HG03558 (cell line): ENCODE measurements at regions not wholly inside any gene's neighbourhood (a gene's known extent, or its start where the extent isn't known, plus 50 kb on each side); places are given as distances from the start of the nearest gene placed in this dataset.
"Not testable (repeated sequence)": the region's sequence is repeated elsewhere in the genome, so short reads cannot be mapped to it uniquely, and the experiment has no call there.

Experiments used
- ATAC-seq: cut with Tn5 transposase; IDR thresholded peaks from one replicate; pipeline ENCODE4 v1.9.1; 2021; ENCODE audit warnings: moderate number of reproducible peaks; ENCODE audit not compliant: unreplicated experiment; ENCODE audit errors: extremely low read depth

- no peak for ATAC-seq
Measured at GRCh38 chr17:71725811-71726210, 395.0 kb upstream of the SOX9 start.

GRCh38 chr17:71726341-71726740 lies 394.5 kb upstream of the SOX9 start:
- ATAC-seq: no peak

GRCh38 chr17:71727292-71727691 lies 393.5 kb upstream of the SOX9 start:
- no peak for ATAC-seq

DNA sequence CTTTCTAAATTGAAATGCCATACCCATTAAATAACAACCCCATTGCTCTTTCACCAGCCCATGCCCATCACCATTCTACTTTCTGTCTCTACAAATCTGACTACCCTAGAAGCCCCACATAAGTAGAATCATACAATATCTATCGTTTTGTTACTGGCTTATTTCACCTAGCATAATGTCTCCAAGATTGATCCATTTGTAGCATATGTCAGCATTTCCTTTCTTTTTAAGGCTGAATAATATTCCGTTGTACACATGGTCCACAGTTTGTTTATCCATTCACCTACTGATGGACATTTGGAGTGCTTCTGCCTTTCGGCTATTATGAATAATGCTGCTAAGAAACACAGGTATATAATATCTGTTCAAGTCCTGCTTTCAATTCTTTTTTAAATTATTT lies 393.1 kb upstream of the SOX9 start:
- ATAC-seq: no peak

GRCh38 chr17:71730871-71731270 lies 389.9 kb upstream of the SOX9 start:
- no peak for ATAC-seq

DNA sequence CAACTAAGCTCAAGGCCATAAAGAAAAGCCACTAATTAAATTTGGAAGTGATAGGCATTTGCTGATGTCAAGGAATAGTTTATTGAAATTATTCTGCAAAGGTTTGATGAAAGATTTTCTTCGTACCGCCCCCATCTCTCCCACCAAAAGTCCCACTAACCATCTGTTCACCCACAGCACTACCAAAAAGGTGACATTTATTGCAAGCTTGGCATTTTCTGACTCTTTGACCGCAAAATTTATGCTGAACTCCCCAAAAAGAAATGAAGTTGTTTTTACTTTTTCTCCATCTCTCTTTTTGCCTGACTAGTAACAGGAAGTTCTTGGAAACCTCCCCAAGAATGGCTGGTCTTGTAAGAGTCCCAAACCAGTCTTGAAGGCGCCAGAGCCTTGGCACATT lies 384.9 kb upstream of the SOX9 start:
- ATAC-seq: no peak

DNA sequence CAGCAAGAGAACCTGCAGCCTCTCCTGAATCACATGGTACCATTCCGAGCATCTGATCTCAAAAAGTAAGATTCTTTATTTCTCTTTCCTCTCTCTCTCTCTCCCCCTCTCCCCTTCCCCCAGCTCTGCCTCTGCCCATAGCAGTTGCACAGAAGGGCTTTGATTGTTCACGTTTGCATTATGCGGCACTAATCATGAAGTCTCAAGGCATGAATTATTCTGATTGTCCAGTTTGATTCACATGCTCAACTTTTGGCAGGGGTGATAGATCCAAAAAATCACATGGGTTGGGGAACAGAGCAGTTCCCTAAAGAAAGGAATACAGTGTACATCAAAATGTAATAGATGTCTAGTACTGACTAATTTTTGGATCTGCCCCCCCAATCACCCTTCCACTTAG lies 380.0 kb upstream of the SOX9 start:
- no peak for ATAC-seq

DNA sequence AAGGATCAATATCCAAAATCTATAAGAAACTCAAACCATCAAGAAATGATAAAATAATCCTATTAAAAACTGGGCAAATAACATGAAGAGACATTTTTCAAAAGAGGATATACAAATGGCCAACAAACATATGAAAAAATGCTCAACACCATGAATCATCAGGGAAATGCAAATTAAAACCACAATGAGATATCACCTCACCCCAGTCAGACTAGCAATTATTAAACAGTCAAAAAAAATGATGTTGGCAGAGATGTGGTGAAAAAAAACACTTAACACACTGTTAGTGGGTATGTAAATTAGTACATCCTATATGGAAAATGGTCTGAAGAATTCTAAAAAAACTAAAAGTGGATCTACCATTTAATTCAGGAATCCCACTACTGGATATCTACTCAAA lies 379.0 kb upstream of the SOX9 start:
- ATAC-seq: no peak

DNA sequence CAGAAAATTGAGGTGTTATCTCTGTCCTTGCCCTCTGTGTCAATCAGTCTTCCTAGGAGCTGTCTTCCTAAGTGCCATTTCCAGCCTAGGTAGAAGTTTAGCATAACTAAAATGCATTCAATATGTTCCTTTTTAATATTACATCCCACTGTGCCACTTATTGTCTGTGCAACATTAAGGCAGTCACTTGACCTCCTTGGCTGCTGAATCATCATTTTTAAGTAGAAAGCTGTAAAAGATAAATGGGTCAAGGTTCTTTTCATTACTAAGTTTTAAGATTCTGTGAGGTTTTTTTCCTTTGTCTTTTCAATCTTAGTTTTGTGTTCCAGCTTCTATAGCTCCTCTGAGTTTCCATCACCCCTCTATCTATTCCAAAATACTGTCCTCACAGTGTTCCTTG lies 371.9 kb upstream of the SOX9 start:
- ATAC-seq: no peak

GRCh38 chr17:71753070-71753469 lies 367.8 kb upstream of the SOX9 start:
- no peak for ATAC-seq

- ATAC-seq: no peak
Measured at GRCh38 chr17:71757156-71757555, 363.7 kb upstream of the SOX9 start.

GRCh38 chr17:71757956-71758355 lies 362.9 kb upstream of the SOX9 start:
- no peak for ATAC-seq

DNA sequence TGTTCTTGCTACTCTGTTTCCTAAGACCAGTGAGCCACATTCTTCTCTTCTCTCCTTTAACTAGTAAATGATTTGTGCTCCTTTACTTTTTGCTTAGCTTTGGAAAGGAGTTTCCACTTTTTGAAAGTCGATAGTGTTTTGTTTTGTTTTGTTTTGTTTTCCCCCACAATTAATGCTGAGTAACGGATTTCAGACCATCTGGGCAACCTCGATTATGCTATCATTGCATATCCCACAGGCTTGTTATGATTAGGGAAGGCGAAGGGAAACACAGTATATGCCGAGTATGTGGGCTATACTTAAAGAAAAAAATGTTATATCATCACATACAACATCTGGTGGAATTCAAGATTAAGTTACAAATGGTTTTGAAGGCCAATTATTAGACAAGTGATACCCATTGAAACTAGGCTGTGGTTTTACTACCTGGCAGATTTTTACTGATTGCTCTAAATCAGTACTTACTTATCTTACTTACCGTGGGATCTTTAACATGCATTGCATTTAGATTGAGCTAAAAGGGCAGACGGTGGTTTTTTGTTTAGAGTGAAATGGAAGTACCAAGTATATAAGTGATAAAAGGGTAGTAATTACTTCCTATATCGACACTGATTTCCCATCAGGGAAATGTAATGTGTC lies 361.3 kb upstream of the SOX9 start:
- no peak for ATAC-seq

DNA sequence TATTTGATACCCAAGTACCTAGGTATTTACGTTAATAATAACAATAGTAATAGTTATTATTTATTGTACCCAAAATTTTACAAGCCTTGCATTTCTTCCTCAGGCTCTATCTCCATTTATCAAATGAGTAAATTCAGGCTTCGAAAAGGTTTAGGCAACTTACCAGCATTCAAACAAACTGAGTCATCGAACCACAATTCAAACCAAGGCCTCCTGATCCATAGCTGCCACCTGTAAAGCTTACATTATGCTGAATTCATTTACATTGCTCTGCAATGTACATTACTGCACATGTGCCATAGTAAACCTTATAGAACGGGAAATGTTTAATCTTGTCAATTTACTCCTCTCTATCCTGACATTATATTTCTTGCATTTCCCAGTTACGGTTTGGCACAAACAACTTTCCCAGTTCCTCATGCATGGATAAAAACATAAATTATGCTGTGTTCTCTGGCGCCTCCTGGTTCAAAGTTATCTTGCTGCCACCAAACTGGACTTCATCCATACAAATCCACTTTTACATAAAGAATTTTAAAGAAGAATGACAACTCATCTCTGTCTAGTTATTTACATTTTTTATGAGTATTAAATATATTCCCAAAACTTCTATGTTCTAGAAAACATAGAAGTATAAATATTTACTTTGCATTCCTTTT lies 360.6 kb upstream of the SOX9 start:
- ATAC-seq: no peak

- no peak for ATAC-seq
Measured at GRCh38 chr17:71762526-71762925, 358.3 kb upstream of the SOX9 start.

DNA sequence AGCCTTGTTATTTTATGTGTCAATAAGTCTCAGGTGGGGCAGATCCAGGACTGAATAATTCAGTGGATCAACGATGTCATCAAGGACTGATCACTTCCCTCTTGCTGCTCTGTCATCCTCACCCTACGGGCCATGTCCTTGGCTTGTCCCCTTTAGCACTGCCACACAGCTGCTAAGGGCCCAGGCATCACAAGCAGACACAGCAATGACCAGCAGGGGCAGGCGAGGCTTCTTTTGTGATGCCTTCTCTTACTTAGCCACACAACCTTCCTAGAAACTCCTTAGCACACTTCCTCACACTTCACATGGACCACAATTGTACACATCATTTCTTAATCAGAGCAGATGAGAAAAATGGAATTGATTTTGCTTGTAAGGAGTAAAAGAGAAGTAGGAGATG lies 356.3 kb upstream of the SOX9 start:
- ATAC-seq: no peak

GRCh38 chr17:71765437-71765836 lies 355.4 kb upstream of the SOX9 start:
- ATAC-seq: no peak

DNA sequence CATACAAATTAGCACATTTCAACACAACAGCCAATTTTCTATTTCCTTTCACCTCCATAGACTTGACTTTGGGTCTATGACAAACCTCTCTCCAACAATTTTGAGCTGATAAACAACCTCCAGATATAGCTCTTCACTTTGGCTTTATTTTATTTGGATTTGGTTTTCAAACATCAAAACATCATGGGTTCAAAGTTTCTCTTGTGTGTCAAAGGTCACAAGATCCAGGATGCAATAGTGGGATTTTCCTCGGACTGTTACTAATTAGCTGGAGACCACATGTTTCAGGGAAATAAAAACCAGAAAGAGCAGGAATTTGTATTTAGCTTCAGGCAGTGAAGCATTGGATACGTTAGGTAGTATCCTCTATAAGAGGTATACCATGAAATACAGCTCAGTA lies 351.0 kb upstream of the SOX9 start:
- no peak for ATAC-seq

- ATAC-seq: no peak
Measured at GRCh38 chr17:71777048-71777640, 343.7 kb upstream of the SOX9 start.

- no peak for ATAC-seq
Measured at GRCh38 chr17:71779482-71779881, 341.3 kb upstream of the SOX9 start.

DNA sequence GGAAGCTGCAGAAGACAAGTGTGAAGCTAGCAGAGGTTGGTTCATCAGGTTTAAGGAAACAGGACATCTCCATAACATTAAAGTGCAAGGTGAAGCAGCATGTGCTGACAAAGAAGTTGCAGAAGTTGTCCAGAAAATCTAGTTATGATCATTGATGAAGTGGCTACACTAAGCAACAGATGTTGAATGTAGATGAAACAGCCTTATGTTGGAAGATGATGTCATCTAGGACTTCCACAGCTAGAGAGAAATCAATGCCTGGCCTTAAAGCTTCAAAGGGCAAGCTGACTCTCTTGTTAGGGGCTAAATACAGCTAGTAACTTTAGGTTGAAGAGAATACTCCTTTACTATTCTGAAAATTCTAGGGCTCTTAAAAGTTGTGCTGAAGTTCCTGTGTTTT lies 340.2 kb upstream of the SOX9 start:
- ATAC-seq: no peak

DNA sequence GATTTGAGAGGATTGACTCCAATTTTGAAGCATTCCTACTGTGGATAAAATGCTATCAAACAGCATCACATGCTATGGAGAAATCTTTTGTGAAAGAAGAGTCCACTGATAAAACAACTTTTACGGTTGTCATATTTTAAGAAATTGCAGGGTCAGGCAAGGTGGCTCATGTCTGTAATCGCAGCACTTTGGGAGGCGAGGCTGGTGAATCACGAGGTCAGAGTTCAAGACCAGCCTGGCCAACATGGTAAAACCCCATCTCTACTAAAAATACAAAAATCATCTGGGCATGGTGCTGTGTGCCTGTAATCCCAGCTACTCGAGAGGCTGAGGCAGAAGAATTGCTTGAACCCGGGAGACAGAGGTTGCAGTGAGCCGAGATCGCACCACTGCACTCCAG lies 338.8 kb upstream of the SOX9 start:
- not testable (repeated sequence) for ATAC-seq
